HCT116 (cell line): ENCODE measurements at regions not wholly inside any gene's neighbourhood (a gene's known extent, or its start where the extent isn't known, plus 50 kb on each side); places are given as distances from the start of the nearest gene placed in this dataset.

ENCODE experiments used
- ATAC-seq: fragments of 200-7000 bp; cut with Tn5 transposase; 2 replicates; pipeline ENCODE4 v1.9.1; 2020; ENCODE audit warnings: mild to moderate bottlenecking, moderate library complexity
- BruUV-seq: library from RNA; stranded (reverse); fragments of 400-500 nt; replicated peaks from 2 replicates; lab custom pipeline; 2021; lab: Mats Ljungman, UMichigan
- CTCF ChIA-PET: fragments of 300-600 bp; sonication (Branson Sonifier 250); formaldehyde crosslinking; loops from one replicate; lab custom pipeline; 2021; ENCODE audit warnings: antibody characterized with exemption; lab: Charles Lee
- POLR2A ChIA-PET: fragments of 300-600, 350-600 bp; sonication (Branson Sonifier 250); formaldehyde crosslinking; loops from one replicate; lab custom pipeline; 2021; ENCODE audit warnings: antibody characterized with exemption; lab: Charles Lee
- RAD21 ChIA-PET, 2 experiments: fragments of 300-600 bp; sonication (Branson Sonifier 250); formaldehyde crosslinking; loops; one replicate each; lab custom pipeline; 2023; ENCODE audit warnings: low total read pairs in 2 of 2; ENCODE audit not compliant: uncharacterized antibody in 2 of 2, unreplicated experiment in 2 of 2, low non-redundant PET in 1 of 2; lab: Charles Lee
- DNase-seq: peaks from one replicate; pipeline ENCODE4 v3.0.0-alpha.2; 2010; ENCODE audit warnings: low read depth, low spot score
- H2AFZ ChIP-seq: fragments of 200-600 bp; shearing (Covaris generic), sonication (generic); 2 replicates; pipeline ENCODE4 v1.6.1; 2017; ENCODE audit warnings: low read depth, mixed run types, mixed read lengths, antibody characterized with exemption, low read length; ENCODE audit not compliant: poor library complexity, severe bottlenecking
- H3K27ac ChIP-seq: 2 replicates; pipeline ENCODE4 v1.5.1; 2012; ENCODE audit warnings: low read depth, low read length
- H3K27me3 ChIP-seq: fragments of 200-600 bp; sonication (generic); 2 replicates; pipeline ENCODE4 v1.6.1; 2016; ENCODE audit warnings: mixed run types, low read length, mixed read lengths; ENCODE audit not compliant: insufficient read depth
- H3K36me3 ChIP-seq, 2 experiments: fragments of 200-500 bp in 1 of 2; fragments of 200-600 bp in 1 of 2; sonication (Bioruptor generic) in 1 of 2; sonication (generic) in 1 of 2; 2 replicates each; pipeline versions ENCODE4 v1.5.1 to v1.6.1; 2014 to 2016; ENCODE audit warnings: low read length in 2 of 2, inconsistent platforms in 1 of 2, mixed read lengths in 1 of 2, mixed run types in 1 of 2; ENCODE audit not compliant: insufficient read depth in 2 of 2, control insufficient read depth in 1 of 2
- H3K4me1 ChIP-seq, 2 experiments: fragments of 200-600 bp in 1 of 2; sonication (generic) in 1 of 2; 2 replicates each; pipeline versions ENCODE4 v1.5.1 to v1.6.1; 2012 to 2017; ENCODE audit warnings: low read length in 2 of 2, inconsistent platforms in 1 of 2, mild to moderate bottlenecking in 1 of 2, mixed read lengths in 1 of 2, mixed run types in 1 of 2, moderate library complexity in 1 of 2; ENCODE audit not compliant: insufficient read depth in 2 of 2, control insufficient read depth in 1 of 2
- H3K4me2 ChIP-seq: fragments of 200-600 bp; sonication (generic); 2 replicates; pipeline ENCODE4 v1.6.1; 2017; ENCODE audit warnings: mixed run types, low read length, mixed read lengths
- H3K4me3 ChIP-seq, 2 experiments: fragments of 200-600 bp in 1 of 2; sonication (generic) in 1 of 2; replicated peaks in 1 of 2; 2 replicates each; pipeline ENCODE4 v1.5.1; 2011 to 2016; ENCODE audit warnings: low read length in 2 of 2, control low read depth in 1 of 2, low read depth in 1 of 2, mild to moderate bottlenecking in 1 of 2, mixed read lengths in 1 of 2, mixed run types in 1 of 2
- H3K79me2 ChIP-seq: fragments of 200-600 bp; sonication (generic); 2 replicates; pipeline ENCODE4 v1.6.1; 2017; ENCODE audit warnings: mild to moderate bottlenecking, mixed run types, low read length, moderate library complexity, mixed read lengths; ENCODE audit not compliant: insufficient read depth
- H3K9ac ChIP-seq: fragments of 200-600 bp; sonication (generic); 2 replicates; pipeline ENCODE4 v1.6.1; 2016; ENCODE audit warnings: low read length, mixed read lengths
- H3K9me2 ChIP-seq: fragments of 200-600 bp; sonication (generic), shearing (Covaris generic); 2 replicates; pipeline ENCODE4 v1.6.1; 2017; ENCODE audit warnings: mixed run types, mild to moderate bottlenecking, moderate library complexity; ENCODE audit not compliant: insufficient read depth
- H3K9me3 ChIP-seq, 2 experiments: fragments of 200-500 bp in 1 of 2; fragments of 200-600 bp in 1 of 2; sonication (Bioruptor generic) in 1 of 2; sonication (generic) in 1 of 2; 2 replicates each; pipeline ENCODE4 v1.6.1; 2014 to 2017; ENCODE audit warnings: low read length in 2 of 2, mixed read lengths in 2 of 2, inconsistent platforms in 1 of 2, low read depth in 1 of 2, mild to moderate bottlenecking in 1 of 2, mixed run types in 1 of 2, moderate library complexity in 1 of 2; ENCODE audit not compliant: control insufficient read depth in 1 of 2, insufficient read depth in 1 of 2
- H4K20me1 ChIP-seq: fragments of 200-600 bp; sonication (generic), shearing (Covaris generic); 2 replicates; pipeline ENCODE4 v1.6.1; 2017; ENCODE audit warnings: mixed run types, mild to moderate bottlenecking, moderate library complexity; ENCODE audit not compliant: insufficient read depth
- ATF3 ChIP-seq: IDR thresholded peaks from 2 replicates; pipeline ENCODE4 v1.6.1; 2012
- CTCF ChIP-seq, 3 experiments: fragments of 200-600 bp in 1 of 3; sonication (generic) in 1 of 3; IDR thresholded peaks in 2 of 3; conservative IDR thresholded peaks in 1 of 3; 2 replicates each; pipeline ENCODE4 v1.5.1; 2012 to 2017; ENCODE audit warnings: low read depth in 2 of 3, low read length in 2 of 3, antibody characterized with exemption in 1 of 3, borderline replicate concordance in 1 of 3, control low read depth in 1 of 3, mild to moderate bottlenecking in 1 of 3, mixed read lengths in 1 of 3, mixed run types in 1 of 3, moderate library complexity in 1 of 3; ENCODE audit not compliant: insufficient read depth in 1 of 3
- EGR1 ChIP-seq: IDR thresholded peaks from 2 replicates; pipeline ENCODE4 v1.6.1; 2012; ENCODE audit warnings: low read depth
- ELF1 ChIP-seq: IDR thresholded peaks from 2 replicates; pipeline ENCODE4 v1.6.1; 2012; ENCODE audit warnings: low read depth, borderline replicate concordance
- EZH2 ChIP-seq: fragments of 200-600 bp; sonication (generic); IDR thresholded peaks from 2 replicates; pipeline ENCODE4 v1.6.1; 2017; ENCODE audit warnings: antibody characterized with exemption, mixed run types
- JUND ChIP-seq: IDR thresholded peaks from 2 replicates; pipeline ENCODE4 v1.6.1; 2012
- MAX ChIP-seq: IDR thresholded peaks from 2 replicates; pipeline ENCODE4 v1.6.1; 2012
- POLR2AphosphoS5 ChIP-seq: IDR thresholded peaks from 2 replicates; pipeline ENCODE4 v1.6.1; 2011; ENCODE audit warnings: mild to moderate bottlenecking, low read depth, low read length, moderate library complexity
- REST ChIP-seq: IDR thresholded peaks from 2 replicates; pipeline ENCODE4 v1.6.1; 2012; ENCODE audit warnings: low read depth
- SIN3A ChIP-seq: IDR thresholded peaks from 2 replicates; pipeline ENCODE4 v1.6.1; 2012; ENCODE audit warnings: low read depth
- SRF ChIP-seq: IDR thresholded peaks from 2 replicates; pipeline ENCODE4 v1.6.1; 2012; ENCODE audit warnings: low read depth
- TCF7L2 ChIP-seq: IDR thresholded peaks from 2 replicates; pipeline ENCODE4 v1.7.0; 2011; ENCODE audit warnings: borderline replicate concordance, inconsistent platforms; ENCODE audit not compliant: insufficient read depth, insufficient read length; ENCODE audit errors: extremely low read depth
- ZBTB33 ChIP-seq: IDR thresholded peaks from 2 replicates; pipeline ENCODE4 v1.6.1; 2011; ENCODE audit warnings: mild to moderate bottlenecking, low read length, moderate library complexity; ENCODE audit not compliant: insufficient replicate concordance; ENCODE audit errors: extremely low read depth
- intact Hi-C: fragments of 100-400 bp; cut with micrococcal nuclease; formaldehyde crosslinking; loops from 2 replicates; pipeline ENCODE4 v1.10.0; 2022

GRCh38 chr5:4847766-4848165, 292.4 kb upstream of the ADAMTS16 start:
- no peaks in the 10 kb centered on the region for H3K9me2 ChIP-seq
- H4K20me1 ChIP-seq = no peaks in the 10 kb centered on the region
- no peak for TF ChIP-seq POLR2AphosphoS5
- TF ChIP-seq SIN3A = no peak
- intact Hi-C loops = no loop called here
- H3K79me2 ChIP-seq = no peaks in the 10 kb centered on the region
- H3K9me3 ChIP-seq = peaks cover 3 to 6% of the 10 kb centered on the region in 2 experiments; a peak in 1 of 4 replicates
- no peak for DNase-seq
- ATAC-seq = no peak
- no peaks in the 10 kb centered on the region for H3K36me3 ChIP-seq
- H3K27me3 ChIP-seq = no peaks in the 10 kb centered on the region
- CTCF ChIA-PET = no interaction called here
- BruUV-seq = no TSS peak
- no peak overlapping the region for H3K27ac ChIP-seq
- H3K9ac ChIP-seq = no peak overlapping the region
- POLR2A ChIA-PET = no interaction called here
- RAD21 ChIA-PET = no interaction called here
- H3K4me3 ChIP-seq = no peak overlapping the region
- no peaks in the 10 kb centered on the region for H3K4me1 ChIP-seq
- no peak overlapping the region for H2AFZ ChIP-seq
- no peak overlapping the region for H3K4me2 ChIP-seq

- H3K36me3 ChIP-seq = no peaks in the 10 kb centered on the region
- no peak overlapping the region for H2AFZ ChIP-seq
- ATAC-seq (no peak), DNase-seq (no peak)
- H3K9me3 ChIP-seq = 0 out of 4 replicates have a peak, but pooled peaks cover 0 to 3% of the 10 kb centered on the region in 2 experiments
- H3K27me3 ChIP-seq = no peaks in the 10 kb centered on the region
- RAD21 ChIA-PET = no interaction called here
- POLR2A ChIA-PET = no interaction called here
- H4K20me1 ChIP-seq = no peaks in the 10 kb centered on the region
- no peak overlapping the region for H3K4me2 ChIP-seq
- no TSS peak for BruUV-seq
- no peak overlapping the region for H3K9ac ChIP-seq
- H3K27ac ChIP-seq = no peak overlapping the region
- intact Hi-C loops = no loop called here
- H3K79me2 ChIP-seq = no peaks in the 10 kb centered on the region
- H3K4me3 ChIP-seq = no peak overlapping the region
- CTCF ChIA-PET = no interaction called here
- H3K9me2 ChIP-seq = no peaks in the 10 kb centered on the region
- H3K4me1 ChIP-seq = no peaks in the 10 kb centered on the region
- TF ChIP-seq ATF3 (no peak), TCF7L2 (no peak), MAX (no peak), EZH2 (no peak), SRF (no peak), CTCF (IDR thresholded peaks at IDR 0.05 in 2 of 3, conservative IDR thresholded peaks at IDR 0.05 in 1 of 3; ENCODE audit: borderline replicate concordance in 1 of 3, insufficient read depth in 1 of 3, low read depth in 2 of 3, low read length in 2 of 3) (no peak), REST (no peak), JUND (no peak), EGR1 (no peak), ELF1 (no peak), ZBTB33 (no peak)
These were observed 285.1 kb upstream of the ADAMTS16 start for GRCh38 chr5:4855036-4855435.
